ENCODE measurements at regions not wholly inside any gene's neighbourhood (a gene's known extent, or its start where the extent isn't known, plus 50 kb on each side); places are given as distances from the start of the nearest gene placed in this dataset.
"Not testable (repeated sequence)": the region's sequence is repeated elsewhere in the genome, so short reads cannot be mapped to it uniquely, and the experiment has no call there.

DNA sequence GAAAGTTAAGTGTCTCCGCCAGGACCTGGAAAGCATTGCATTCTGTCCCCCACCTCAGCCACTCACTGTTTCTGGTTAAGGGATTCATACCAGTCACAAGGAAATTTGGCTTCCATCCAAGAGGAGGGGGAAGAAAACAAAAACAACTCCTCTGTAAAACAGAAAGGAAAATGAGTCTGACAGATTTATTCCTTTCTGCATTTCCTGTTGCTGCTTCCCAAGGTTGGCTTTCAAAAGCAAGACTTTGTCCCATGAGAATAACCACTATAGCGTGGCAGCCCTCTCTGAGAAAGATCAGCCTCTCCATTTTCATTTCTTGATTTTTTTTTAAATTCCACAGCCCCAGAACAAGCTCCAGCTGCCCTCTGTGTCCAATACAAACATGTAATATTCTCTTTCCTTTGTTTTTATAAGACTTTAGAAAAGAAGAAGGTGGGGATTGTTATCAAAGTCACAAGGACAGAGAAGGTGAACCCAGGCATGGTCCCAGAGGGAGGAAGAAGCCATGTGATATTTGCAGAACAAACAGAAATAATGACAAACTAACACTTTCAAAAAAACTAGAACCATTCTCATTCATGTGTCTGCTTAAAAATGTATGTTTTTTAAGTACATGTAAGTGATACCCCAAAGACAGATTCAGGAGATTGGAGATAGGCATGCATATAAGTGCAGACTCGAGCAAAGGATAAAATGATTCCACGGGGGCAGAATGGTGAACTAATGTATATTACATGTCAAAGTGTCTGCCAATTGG is 90.7 kb upstream of the DCLK2 start:
- DNase-seq, result no peak

DNA sequence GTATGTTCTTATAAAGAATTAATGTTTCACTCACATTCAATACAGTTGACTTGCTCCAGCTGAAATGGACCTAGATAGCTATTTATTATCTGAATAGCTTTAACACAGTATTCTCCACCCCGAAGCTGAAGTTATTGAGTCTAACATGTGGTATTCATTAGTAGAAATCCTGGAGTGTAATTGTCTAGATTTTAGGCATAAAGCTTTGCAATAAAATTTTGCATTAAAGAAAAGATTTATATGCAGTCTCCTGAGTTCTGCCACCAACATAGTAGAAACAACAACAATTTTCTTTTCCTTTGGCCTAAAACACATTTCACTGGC is 90.2 kb upstream of the DCLK2 start:
- no peak for DNase-seq

GRCh38 chr4:149993030-149993429 is 85.2 kb upstream of the DCLK2 start:
- no peak for DNase-seq

- no peak for DNase-seq
Observed at GRCh38 chr4:149995134-149995756, 83.0 kb upstream of the DCLK2 start.

DNA sequence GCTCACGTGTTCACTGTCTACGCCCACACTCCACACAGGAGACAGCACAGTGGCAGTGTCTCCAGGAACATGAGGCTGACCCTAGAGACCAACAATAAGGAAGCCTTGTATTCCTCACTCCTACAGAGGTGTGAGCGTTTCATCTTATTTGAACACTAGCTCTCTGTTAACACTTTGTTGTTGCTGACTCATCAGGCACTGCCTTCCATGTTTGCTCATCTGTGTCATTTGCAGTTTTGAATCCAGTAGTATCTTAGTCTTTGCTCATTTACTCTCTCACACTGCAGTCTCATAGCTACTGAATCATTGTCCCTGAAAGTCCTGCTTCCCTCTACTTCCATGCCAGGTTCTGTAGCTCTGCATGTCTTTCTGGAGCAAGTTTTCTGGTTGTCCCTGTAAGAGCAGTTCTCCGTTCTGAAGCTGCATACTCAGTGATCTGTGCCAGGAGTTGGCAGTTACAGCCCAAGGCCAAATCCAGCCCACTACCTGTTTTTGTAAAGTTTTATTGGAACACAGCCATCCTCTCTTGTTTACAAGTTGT is 80.3 kb upstream of the DCLK2 start:
- no peak for DNase-seq

DNA sequence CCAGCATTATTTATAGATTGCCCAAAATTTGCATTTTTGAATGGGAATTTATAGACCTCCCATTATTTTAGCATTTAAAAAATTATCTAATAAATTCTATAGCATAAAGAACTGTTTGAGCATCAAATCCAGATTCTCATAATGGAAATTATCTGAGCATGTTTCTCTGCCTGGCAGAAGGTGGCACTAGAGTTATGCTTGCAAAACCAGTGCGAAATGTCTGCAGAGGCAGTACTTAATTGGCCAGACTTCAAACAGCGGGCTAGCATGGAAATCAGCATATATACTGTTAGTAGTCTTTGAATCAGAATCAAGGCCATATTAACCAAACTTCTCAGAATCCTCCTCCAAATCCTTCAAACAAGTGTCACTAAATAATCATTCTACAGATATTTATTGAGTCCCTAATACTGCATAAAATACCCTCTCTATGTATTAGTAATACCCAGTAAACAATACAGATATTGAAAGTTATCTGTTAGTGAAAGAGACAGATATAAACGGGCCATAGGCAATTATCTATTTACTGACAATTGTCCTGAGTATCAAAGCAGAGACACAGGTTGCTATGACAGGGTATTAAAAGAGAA is 78.7 kb upstream of the DCLK2 start:
- no peak for DNase-seq

DNA sequence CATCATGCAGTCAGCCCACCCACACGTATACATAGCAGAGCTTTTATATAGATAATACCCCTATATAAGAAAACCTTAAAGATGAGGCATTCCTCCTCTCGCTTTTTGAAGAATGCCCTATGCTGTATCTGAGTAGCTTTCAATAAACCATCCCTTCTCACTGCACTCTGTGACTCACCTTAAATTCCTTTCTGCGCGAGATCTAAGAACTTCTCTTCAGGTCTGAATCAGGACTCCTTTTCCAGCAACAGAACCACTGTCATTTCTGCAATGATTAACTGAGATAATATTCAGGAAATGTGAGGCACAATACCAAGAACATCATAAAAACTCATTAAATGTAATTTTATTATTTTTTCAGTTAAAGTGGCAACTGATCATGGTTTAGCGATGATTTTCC is 76.4 kb upstream of the DCLK2 start:
- no peak for DNase-seq

DNA sequence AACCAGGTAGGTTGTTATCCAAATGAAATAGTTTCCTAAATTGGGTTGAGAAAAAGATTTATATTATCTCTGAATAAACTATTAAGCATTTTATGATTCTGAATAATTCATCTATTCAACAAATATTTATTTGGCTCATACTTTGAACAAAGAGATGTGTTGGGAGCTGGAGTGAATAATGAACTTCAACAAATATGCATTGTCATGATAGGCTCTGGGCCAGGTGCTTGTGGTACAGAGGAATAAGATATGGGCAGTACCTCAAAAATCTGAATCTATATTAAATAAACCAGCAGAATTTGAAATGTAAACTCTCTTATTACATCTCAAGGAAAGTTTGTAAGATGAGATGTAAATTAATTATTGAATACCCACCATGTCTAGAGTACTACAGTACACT is 75.7 kb upstream of the DCLK2 start:
- no peak for DNase-seq

DNA sequence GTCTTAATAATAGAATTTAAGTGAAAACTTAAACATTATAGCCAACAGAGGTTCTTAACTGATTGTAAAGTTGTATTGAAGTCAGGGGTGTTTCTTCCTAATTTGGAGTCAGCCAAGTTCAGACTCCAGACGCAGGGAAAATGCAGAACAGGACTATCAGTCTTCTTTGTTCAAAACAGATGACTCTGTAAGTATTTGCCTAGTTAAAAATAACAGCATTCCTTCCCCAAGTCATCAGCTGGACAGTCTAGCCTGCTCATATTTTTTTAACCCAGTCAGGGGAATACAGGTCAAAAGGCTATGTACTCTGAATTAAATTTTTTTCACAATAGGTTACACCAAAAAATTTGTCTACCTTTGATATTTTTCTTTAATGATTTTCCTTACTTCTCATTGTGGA is 73.8 kb upstream of the DCLK2 start:
- DNase-seq, result no peak

DNA sequence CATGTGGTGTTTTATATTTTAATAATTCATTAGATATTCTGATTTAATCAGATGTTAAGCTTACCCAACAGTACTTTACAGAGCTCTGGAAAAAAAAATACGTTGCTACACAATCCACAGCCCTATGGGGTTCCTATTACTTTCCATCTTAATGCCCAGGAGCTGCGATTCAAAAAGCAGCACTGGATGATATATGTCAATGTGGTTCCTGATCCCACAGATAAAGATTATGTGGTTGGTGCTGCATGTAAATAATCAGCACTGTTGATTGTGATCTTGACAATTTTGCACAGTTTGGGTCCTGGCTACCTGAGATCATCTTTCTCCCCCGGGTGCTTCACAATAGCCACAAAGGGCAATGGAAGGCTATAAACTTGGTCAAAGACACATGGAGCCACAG is 72.7 kb upstream of the DCLK2 start:
- no peak for DNase-seq

- DNase-seq, result no peak
Observed at GRCh38 chr4:150006197-150006596, 72.0 kb upstream of the DCLK2 start.

- DNase-seq, result no peak
Observed at GRCh38 chr4:150007512-150007911, 70.7 kb upstream of the DCLK2 start.

GRCh38 chr4:150008546-150008945 is 69.7 kb upstream of the DCLK2 start:
- DNase-seq, result no peak

- DNase-seq, result no peak
Observed at GRCh38 chr4:150009533-150009932, 68.7 kb upstream of the DCLK2 start.

GRCh38 chr4:150010525-150011126 is 67.6 kb upstream of the DCLK2 start:
- DNase-seq, result no peak

DNA sequence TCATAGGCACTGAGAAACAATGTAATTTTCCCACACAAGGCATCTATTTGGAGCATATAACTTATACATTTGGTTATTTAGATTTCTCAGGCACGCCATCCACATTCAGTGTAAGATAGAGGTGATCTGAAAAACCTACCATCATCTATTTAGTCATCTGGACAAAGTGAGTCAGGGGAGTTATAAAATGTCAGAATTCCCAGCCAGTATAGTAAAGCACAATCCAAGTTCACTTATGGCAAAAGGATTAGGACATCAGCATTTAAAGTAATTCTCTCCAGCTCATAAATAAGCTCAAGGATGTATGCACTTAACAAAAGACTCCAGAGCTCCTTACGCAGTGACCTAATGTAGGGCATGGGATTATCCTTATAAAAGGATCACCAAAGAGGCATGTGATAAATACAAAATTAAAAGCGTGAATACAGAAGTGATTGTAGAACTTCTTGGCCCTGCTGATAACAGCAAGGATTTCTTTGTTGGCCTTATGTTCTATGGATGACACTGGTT is 65.3 kb upstream of the DCLK2 start:
- DNase-seq, result no peak

- not testable (repeated sequence) for DNase-seq
Observed at GRCh38 chr4:150015910-150016309, 62.3 kb upstream of the DCLK2 start.

DNA sequence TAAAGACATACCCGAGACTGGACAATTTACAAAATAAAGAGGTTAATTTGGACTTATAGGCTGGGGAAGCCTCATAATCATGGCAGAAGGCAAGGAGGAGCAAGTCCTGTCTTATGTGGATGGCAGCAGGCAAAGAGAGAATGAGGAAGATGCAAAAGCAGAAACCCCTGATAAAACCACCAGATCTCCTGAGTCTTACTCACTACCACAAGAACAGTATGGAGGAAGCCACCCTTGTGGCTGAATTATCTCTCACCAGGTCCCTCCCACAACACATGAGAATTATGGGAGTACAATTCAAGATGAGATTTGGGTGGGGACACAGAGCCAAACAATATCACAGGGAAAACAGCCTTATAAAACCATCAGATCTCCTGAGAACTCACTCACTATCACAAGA is 61.6 kb upstream of the DCLK2 start:
- DNase-seq, result not testable (repeated sequence)

DNA sequence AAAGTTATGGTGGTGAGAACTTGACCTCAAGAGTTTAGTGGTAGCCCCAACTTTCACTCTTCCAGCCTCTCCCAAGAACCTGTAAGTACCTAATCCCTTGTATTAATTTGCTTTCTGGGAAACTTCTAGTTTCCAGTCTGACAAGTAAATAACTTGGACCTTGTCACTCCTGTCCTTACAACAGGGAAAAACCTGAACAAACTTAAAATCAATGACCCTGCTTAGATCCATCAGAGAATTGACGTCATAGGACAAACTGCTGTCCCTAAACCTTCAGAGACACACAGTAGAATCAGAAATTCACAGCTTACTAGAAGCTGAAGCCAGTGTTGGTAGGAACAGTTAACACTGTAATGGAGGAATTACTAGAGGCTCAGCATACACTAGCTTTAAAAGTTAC is 60.0 kb upstream of the DCLK2 start:
- DNase-seq, result no peak

GRCh38 chr4:150021483-150021882 is 56.8 kb upstream of the DCLK2 start:
- no peak for DNase-seq

GRCh38 chr4:150023489-150023888 is 54.8 kb upstream of the DCLK2 start:
- no peak for DNase-seq

GRCh38 chr4:150026987-150027386 is 51.3 kb upstream of the DCLK2 start:
- not testable (repeated sequence) for DNase-seq
